ENCODE measurements at regions not wholly inside any gene's neighbourhood (a gene's known extent, or its start where the extent isn't known, plus 50 kb on each side); places are given as distances from the start of the nearest gene placed in this dataset.

DNA sequence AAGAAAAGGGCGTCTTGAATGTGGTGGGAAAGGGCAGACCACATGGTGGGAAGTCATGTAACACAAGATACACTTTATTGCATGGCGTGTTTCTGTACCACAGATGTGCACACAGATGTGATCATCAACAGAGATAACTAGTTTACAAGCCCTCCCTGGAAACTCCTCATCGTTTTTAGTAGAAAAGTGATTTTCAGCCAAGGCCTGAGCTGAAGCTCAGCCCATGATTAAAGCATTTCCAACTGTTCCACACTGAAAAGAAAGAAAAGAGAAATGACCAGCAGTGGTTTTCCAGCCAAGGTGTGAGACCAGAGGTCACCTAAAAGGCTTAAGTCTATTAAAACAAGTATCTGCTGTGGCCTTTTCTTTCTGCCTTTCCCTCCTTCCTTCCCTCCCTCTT is 463.9 kb upstream of the JAG1 start:
- no peak overlapping the region for H3K27ac ChIP-seq (ENCODE audit: low read depth, low read length)
- intact Hi-C loops (cut with micrococcal nuclease), result no loop called here
- H3K9me2 ChIP-seq (ENCODE audit: insufficient read depth), result no peaks in the 10 kb centered on the region
- H3K9me3 ChIP-seq (ENCODE audit: control insufficient read depth in 1 of 2, insufficient read depth in 1 of 2, low read depth in 1 of 2, low read length in 2 of 2), result no peaks in the 10 kb centered on the region
- no peaks in the 10 kb centered on the region for H3K79me2 ChIP-seq (ENCODE audit: insufficient read depth, low read length)
- no peaks in the 10 kb centered on the region for H3K36me3 ChIP-seq (ENCODE audit: control insufficient read depth in 1 of 2, insufficient read depth in 2 of 2, low read length in 2 of 2)
- no peak for DNase-seq (ENCODE audit: low read depth, low spot score)
- H2AFZ ChIP-seq (ENCODE audit: low read depth, low read length, poor library complexity, severe bottlenecking), result no peak overlapping the region
- CTCF ChIA-PET, result no interaction called here
- no peak for TF ChIP-seq CEBPB (IDR thresholded peaks at IDR 0.05; ENCODE audit: low read depth)
- TF ChIP-seq JUND (IDR thresholded peaks at IDR 0.05), result no peak
- TF ChIP-seq, protein P1, sequence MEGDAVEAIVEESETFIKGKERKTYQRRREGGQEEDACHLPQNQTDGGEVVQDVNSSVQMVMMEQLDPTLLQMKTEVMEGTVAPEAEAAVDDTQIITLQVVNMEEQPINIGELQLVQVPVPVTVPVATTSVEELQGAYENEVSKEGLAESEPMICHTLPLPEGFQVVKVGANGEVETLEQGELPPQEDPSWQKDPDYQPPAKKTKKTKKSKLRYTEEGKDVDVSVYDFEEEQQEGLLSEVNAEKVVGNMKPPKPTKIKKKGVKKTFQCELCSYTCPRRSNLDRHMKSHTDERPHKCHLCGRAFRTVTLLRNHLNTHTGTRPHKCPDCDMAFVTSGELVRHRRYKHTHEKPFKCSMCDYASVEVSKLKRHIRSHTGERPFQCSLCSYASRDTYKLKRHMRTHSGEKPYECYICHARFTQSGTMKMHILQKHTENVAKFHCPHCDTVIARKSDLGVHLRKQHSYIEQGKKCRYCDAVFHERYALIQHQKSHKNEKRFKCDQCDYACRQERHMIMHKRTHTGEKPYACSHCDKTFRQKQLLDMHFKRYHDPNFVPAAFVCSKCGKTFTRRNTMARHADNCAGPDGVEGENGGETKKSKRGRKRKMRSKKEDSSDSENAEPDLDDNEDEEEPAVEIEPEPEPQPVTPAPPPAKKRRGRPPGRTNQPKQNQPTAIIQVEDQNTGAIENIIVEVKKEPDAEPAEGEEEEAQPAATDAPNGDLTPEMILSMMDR (IDR thresholded peaks at IDR 0.05 in 2 of 3, conservative IDR thresholded peaks at IDR 0.05 in 1 of 3; ENCODE audit: borderline replicate concordance in 1 of 3, insufficient read depth in 1 of 3, low read depth in 2 of 3, low read length in 2 of 3), result no peak
- TF ChIP-seq EGR1 (IDR thresholded peaks at IDR 0.05; ENCODE audit: low read depth), result no peak
- H4K20me1 ChIP-seq (ENCODE audit: insufficient read depth), result no peaks in the 10 kb centered on the region
- no peaks in the 10 kb centered on the region for H3K4me1 ChIP-seq (ENCODE audit: control insufficient read depth in 1 of 2, insufficient read depth in 2 of 2, low read length in 2 of 2)
- no peaks in the 10 kb centered on the region for H3K27me3 ChIP-seq (ENCODE audit: insufficient read depth, low read length)
- no peak for ATAC-seq
- H3K9ac ChIP-seq (ENCODE audit: low read length), result no peak overlapping the region
- no peak overlapping the region for H3K4me2 ChIP-seq (ENCODE audit: low read length)
- RAD21 ChIA-PET (ENCODE audit: low non-redundant PET in 1 of 2, low total read pairs in 2 of 2, uncharacterized antibody in 2 of 2, unreplicated experiment in 2 of 2), result no interaction called here
- no TSS peak for BruUV-seq (replicated peaks)
- no peak overlapping the region for H3K4me3 ChIP-seq (replicated peaks in 1 of 2; ENCODE audit: low read depth in 1 of 2, low read length in 2 of 2)
- POLR2A ChIA-PET, result no interaction called here

DNA sequence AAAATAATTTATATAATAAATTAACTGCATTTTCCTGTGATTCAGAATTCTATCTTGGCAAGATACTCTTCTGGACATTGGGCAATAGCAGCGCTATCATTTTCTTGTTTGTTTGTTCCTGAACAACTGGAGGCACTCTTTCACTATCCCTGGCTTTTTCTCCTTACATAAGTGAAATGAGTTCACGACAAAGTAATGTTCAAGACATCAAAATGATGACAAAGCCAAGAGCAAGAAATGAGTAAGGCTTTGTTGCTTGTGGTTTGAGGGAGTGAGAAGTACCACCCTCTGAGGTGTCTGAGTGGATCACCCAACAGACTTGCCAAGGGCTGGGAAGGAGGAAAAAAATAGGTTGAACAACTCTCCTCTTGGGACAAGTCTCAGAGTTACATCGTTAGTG is 466.6 kb upstream of the JAG1 start:
- H3K9ac ChIP-seq (ENCODE audit: low read length), result no peak overlapping the region
- no peak overlapping the region for H3K27ac ChIP-seq (ENCODE audit: low read depth, low read length)
- no peaks in the 10 kb centered on the region for H3K36me3 ChIP-seq (ENCODE audit: control insufficient read depth in 1 of 2, insufficient read depth in 2 of 2, low read length in 2 of 2)
- no peak for DNase-seq (ENCODE audit: low read depth, low spot score)
- H2AFZ ChIP-seq (ENCODE audit: low read depth, low read length, poor library complexity, severe bottlenecking), result no peak overlapping the region
- no peaks in the 10 kb centered on the region for H3K9me2 ChIP-seq (ENCODE audit: insufficient read depth)
- no peaks in the 10 kb centered on the region for H4K20me1 ChIP-seq (ENCODE audit: insufficient read depth)
- intact Hi-C loops (cut with micrococcal nuclease), result no loop called here
- no peak overlapping the region for H3K4me2 ChIP-seq (ENCODE audit: low read length)
- H3K4me1 ChIP-seq (ENCODE audit: control insufficient read depth in 1 of 2, insufficient read depth in 2 of 2, low read length in 2 of 2), result no peaks in the 10 kb centered on the region
- H3K4me3 ChIP-seq (replicated peaks in 1 of 2; ENCODE audit: low read depth in 1 of 2, low read length in 2 of 2), result no peak overlapping the region
- H3K79me2 ChIP-seq (ENCODE audit: insufficient read depth, low read length), result no peaks in the 10 kb centered on the region
- CTCF ChIA-PET, result no interaction called here
- POLR2A ChIA-PET, result no interaction called here
- TF ChIP-seq ELF1 (IDR thresholded peaks at IDR 0.05; ENCODE audit: borderline replicate concordance, low read depth), result no peak
- TF ChIP-seq, protein P2, sequence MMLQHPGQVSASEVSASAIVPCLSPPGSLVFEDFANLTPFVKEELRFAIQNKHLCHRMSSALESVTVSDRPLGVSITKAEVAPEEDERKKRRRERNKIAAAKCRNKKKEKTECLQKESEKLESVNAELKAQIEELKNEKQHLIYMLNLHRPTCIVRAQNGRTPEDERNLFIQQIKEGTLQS (IDR thresholded peaks at IDR 0.05), result no peak
- no peak for TF ChIP-seq SIN3A (IDR thresholded peaks at IDR 0.05; ENCODE audit: low read depth)
- TF ChIP-seq TCF7L2 (IDR thresholded peaks at IDR 0.05; ENCODE audit: borderline replicate concordance, extremely low read depth, insufficient read depth, insufficient read length), result no peak
- TF ChIP-seq RAD21 (IDR thresholded peaks at IDR 0.05; ENCODE audit: low read depth), result no peak
- TF ChIP-seq EGR1 (IDR thresholded peaks at IDR 0.05; ENCODE audit: low read depth), result no peak
- TF ChIP-seq SRF (IDR thresholded peaks at IDR 0.05; ENCODE audit: low read depth), result no peak
- no peak for TF ChIP-seq CEBPB (IDR thresholded peaks at IDR 0.05; ENCODE audit: low read depth)
- TF ChIP-seq, protein P3, sequence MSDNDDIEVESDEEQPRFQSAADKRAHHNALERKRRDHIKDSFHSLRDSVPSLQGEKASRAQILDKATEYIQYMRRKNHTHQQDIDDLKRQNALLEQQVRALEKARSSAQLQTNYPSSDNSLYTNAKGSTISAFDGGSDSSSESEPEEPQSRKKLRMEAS (IDR thresholded peaks at IDR 0.05), result no peak
- TF ChIP-seq EZH2 (IDR thresholded peaks at IDR 0.05), result no peak
- TF ChIP-seq, protein P4, sequence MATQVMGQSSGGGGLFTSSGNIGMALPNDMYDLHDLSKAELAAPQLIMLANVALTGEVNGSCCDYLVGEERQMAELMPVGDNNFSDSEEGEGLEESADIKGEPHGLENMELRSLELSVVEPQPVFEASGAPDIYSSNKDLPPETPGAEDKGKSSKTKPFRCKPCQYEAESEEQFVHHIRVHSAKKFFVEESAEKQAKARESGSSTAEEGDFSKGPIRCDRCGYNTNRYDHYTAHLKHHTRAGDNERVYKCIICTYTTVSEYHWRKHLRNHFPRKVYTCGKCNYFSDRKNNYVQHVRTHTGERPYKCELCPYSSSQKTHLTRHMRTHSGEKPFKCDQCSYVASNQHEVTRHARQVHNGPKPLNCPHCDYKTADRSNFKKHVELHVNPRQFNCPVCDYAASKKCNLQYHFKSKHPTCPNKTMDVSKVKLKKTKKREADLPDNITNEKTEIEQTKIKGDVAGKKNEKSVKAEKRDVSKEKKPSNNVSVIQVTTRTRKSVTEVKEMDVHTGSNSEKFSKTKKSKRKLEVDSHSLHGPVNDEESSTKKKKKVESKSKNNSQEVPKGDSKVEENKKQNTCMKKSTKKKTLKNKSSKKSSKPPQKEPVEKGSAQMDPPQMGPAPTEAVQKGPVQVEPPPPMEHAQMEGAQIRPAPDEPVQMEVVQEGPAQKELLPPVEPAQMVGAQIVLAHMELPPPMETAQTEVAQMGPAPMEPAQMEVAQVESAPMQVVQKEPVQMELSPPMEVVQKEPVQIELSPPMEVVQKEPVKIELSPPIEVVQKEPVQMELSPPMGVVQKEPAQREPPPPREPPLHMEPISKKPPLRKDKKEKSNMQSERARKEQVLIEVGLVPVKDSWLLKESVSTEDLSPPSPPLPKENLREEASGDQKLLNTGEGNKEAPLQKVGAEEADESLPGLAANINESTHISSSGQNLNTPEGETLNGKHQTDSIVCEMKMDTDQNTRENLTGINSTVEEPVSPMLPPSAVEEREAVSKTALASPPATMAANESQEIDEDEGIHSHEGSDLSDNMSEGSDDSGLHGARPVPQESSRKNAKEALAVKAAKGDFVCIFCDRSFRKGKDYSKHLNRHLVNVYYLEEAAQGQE (IDR thresholded peaks at IDR 0.05; ENCODE audit: low read depth), result no peak
- no peak for TF ChIP-seq JUND (IDR thresholded peaks at IDR 0.05)
- TF ChIP-seq ZFX (IDR thresholded peaks at IDR 0.05), result no peak
- TF ChIP-seq EZH2phosphoT487 (IDR thresholded peaks at IDR 0.05; ENCODE audit: borderline replicate concordance), result no peak
- no peak for TF ChIP-seq ZNF274 (IDR thresholded peaks at IDR 0.05; ENCODE audit: low read depth, low read length)
- H3K9me3 ChIP-seq (ENCODE audit: control insufficient read depth in 1 of 2, insufficient read depth in 1 of 2, low read depth in 1 of 2, low read length in 2 of 2), result no peaks in the 10 kb centered on the region
- BruUV-seq (replicated peaks), result no TSS peak
- no peaks in the 10 kb centered on the region for H3K27me3 ChIP-seq (ENCODE audit: insufficient read depth, low read length)
- RAD21 ChIA-PET (ENCODE audit: low non-redundant PET in 1 of 2, low total read pairs in 2 of 2, uncharacterized antibody in 2 of 2, unreplicated experiment in 2 of 2), result no interaction called here
- ATAC-seq, result no peak
